K562 (cell line): ENCODE measurements at regions not wholly inside any gene's neighbourhood (a gene's known extent, or its start where the extent isn't known, plus 50 kb on each side); places are given as distances from the start of the nearest gene placed in this dataset.

Experiments used
- MAFK ChIP-seq: IDR thresholded peaks from 2 replicates; pipeline ENCODE4 v1.6.1; 2011; ENCODE audit warnings: low read length, improper control_type of control experiment
- PML ChIP-seq: IDR thresholded peaks from 2 replicates; pipeline ENCODE4 v1.6.1; 2012; ENCODE audit warnings: low read length, inconsistent platforms
- POLR2A ChIP-seq: fragments of 450-650 bp; conservative IDR thresholded peaks from 2 replicates; pipeline ENCODE4 v1.6.1; 2016
- SAP30 ChIP-seq: fragments of 200-600 bp; sonication (generic); IDR thresholded peaks from 2 replicates; pipeline ENCODE4 v1.6.1; 2012; ENCODE audit warnings: borderline replicate concordance, low read depth, mild to moderate bottlenecking, moderate library complexity, low read length, control low read depth, inconsistent platforms; ENCODE audit not compliant: insufficient read depth, poor library complexity, severe bottlenecking
- SP1 ChIP-seq: sonication (generic); formaldehyde crosslinking; IDR thresholded peaks from 2 replicates; pipeline ENCODE4 v1.8.1; 2022; ENCODE audit warnings: mild to moderate bottlenecking, missing genetic modification reagents
- TF ChIP-seq, protein P1 (sequence below): fragments of 450-650 bp; IDR thresholded peaks from 2 replicates; pipeline ENCODE4 v1.6.1; 2017; ENCODE audit warnings: mild to moderate bottlenecking, moderate library complexity

DNA sequence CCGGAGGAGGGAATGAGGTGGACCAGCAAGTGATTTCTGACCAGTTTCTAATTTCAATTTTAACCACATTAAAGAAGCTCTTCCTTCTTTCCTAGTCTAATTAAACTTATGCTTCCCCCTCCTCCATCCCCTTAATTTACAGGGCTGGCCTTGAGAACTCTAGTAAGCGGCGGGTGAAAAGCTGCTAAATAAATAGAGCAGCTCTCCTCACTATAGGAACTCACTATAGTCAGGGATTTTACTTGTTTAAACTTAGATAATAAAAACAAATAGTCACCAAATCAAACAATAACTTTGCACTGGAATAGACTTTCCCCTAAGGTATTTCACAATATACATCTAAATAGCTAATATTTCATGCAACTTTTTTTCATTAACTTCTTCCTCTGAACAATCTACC lies 1838.2 kb upstream of the PRR20A start:
- TF ChIP-seq PML (no peak), SP1 (CRISPR knock-in tag) (no peak), MAFK (no peak), POLR2A (no peak), SAP30 (no peak)
- TF ChIP-seq, protein P1, sequence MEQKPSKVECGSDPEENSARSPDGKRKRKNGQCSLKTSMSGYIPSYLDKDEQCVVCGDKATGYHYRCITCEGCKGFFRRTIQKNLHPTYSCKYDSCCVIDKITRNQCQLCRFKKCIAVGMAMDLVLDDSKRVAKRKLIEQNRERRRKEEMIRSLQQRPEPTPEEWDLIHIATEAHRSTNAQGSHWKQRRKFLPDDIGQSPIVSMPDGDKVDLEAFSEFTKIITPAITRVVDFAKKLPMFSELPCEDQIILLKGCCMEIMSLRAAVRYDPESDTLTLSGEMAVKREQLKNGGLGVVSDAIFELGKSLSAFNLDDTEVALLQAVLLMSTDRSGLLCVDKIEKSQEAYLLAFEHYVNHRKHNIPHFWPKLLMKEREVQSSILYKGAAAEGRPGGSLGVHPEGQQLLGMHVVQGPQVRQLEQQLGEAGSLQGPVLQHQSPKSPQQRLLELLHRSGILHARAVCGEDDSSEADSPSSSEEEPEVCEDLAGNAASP, result no peak
